SK-N-SH (cell line): ENCODE measurements at regions not wholly inside any gene's neighbourhood (a gene's known extent, or its start where the extent isn't known, plus 50 kb on each side); places are given as distances from the start of the nearest gene placed in this dataset.
A peak's percentile ranks its signal among the peaks of the same experiment; 100 is the strongest.

ENCODE experiments used
- CTCF ChIA-PET: fragments of 300-600, 350-600 bp; formaldehyde crosslinking; extraction: SDS; loops from one replicate; lab custom pipeline; 2021; lab: Yijun Ruan, JAX
- POLR2A ChIA-PET: fragments of 350-600 bp; sonication (Branson Sonifier 250); formaldehyde crosslinking; extraction: SDS; loops from one replicate; lab custom pipeline; 2020; ENCODE audit warnings: antibody characterized with exemption, inconsistent platforms; lab: Yijun Ruan, JAX
- DNase-seq: peaks from one replicate; pipeline ENCODE4 v3.0.0; 2012
- H2AFZ ChIP-seq: fragments of 200-600 bp; sonication (generic); 2 replicates; pipeline ENCODE4 v1.8.1; 2016; ENCODE audit warnings: antibody characterized with exemption, mild to moderate bottlenecking, low read depth
- H3F3A ChIP-seq: fragments of 200-600 bp; sonication (generic); replicated peaks from 2 replicates; pipeline ENCODE3; 2016; ENCODE audit warnings: antibody characterized with exemption, mild to moderate bottlenecking; ENCODE audit not compliant: insufficient read depth
- H3K27ac ChIP-seq, 2 experiments: fragments of 200-500 bp in 1 of 2; fragments of 200-600 bp in 1 of 2; sonication (Bioruptor generic) in 1 of 2; sonication (generic), shearing (Covaris generic) in 1 of 2; 2 replicates each; pipeline versions ENCODE4 v1.5.1 to v1.6.1; 2014 to 2016; ENCODE audit warnings: low read depth in 2 of 2, inconsistent platforms in 1 of 2, low read length in 1 of 2, mild to moderate bottlenecking in 1 of 2, mixed read lengths in 1 of 2
- H3K27me3 ChIP-seq: fragments of 200-600 bp; sonication (generic), shearing (Covaris generic); 2 replicates; pipeline ENCODE4 v1.6.1; 2016; ENCODE audit warnings: mixed run types; ENCODE audit not compliant: insufficient read depth
- H3K36me3 ChIP-seq, 2 experiments: fragments of 200-500 bp in 1 of 2; fragments of 200-600 bp in 1 of 2; sonication (Bioruptor generic) in 1 of 2; sonication (generic) in 1 of 2; replicated peaks in 1 of 2; 2 replicates each; pipeline versions ENCODE3 to v1.5.1; 2014 to 2016; ENCODE audit warnings: low read length in 1 of 2, mild to moderate bottlenecking in 1 of 2; ENCODE audit not compliant: insufficient read depth in 2 of 2, control insufficient read depth in 1 of 2
- H3K4me1 ChIP-seq, 2 experiments: fragments of 200-500 bp in 1 of 2; fragments of 200-600 bp in 1 of 2; sonication (Bioruptor generic) in 1 of 2; sonication (generic), shearing (Covaris generic) in 1 of 2; 2 replicates each; pipeline versions ENCODE4 v1.5.1 to v1.6.1; 2014 to 2016; ENCODE audit warnings: low read depth in 1 of 2, low read length in 1 of 2, mixed run types in 1 of 2; ENCODE audit not compliant: insufficient read depth in 2 of 2, control insufficient read depth in 1 of 2
- H3K4me2 ChIP-seq: fragments of 200-600 bp; sonication (generic), shearing (Covaris generic); 2 replicates; pipeline ENCODE4 v1.6.1; 2017; ENCODE audit warnings: mixed run types
- H3K4me3 ChIP-seq, 2 experiments: fragments of 200-500 bp in 1 of 2; fragments of 200-600 bp in 1 of 2; sonication (Bioruptor generic) in 1 of 2; sonication (generic), shearing (Covaris generic) in 1 of 2; 2 replicates each; pipeline versions ENCODE4 v1.5.1 to v1.8.1; 2014 to 2016; ENCODE audit warnings: low read depth in 2 of 2, inconsistent platforms in 1 of 2, low read length in 1 of 2, mild to moderate bottlenecking in 1 of 2, mixed read lengths in 1 of 2, moderate library complexity in 1 of 2
- H3K79me2 ChIP-seq: fragments of 200-600 bp; sonication (generic); 2 replicates; pipeline ENCODE4 v1.8.1; 2017; ENCODE audit warnings: mild to moderate bottlenecking; ENCODE audit not compliant: insufficient read depth
- H3K9ac ChIP-seq: fragments of 200-600 bp; sonication (generic); 2 replicates; pipeline ENCODE4 v1.6.1; 2017; ENCODE audit warnings: mixed run types
- H3K9me2 ChIP-seq: fragments of 200-600 bp; sonication (generic); 2 replicates; pipeline ENCODE4 v1.6.1; 2017; ENCODE audit warnings: mixed run types
- H3K9me3 ChIP-seq: fragments of 200-600 bp; sonication (generic); 2 replicates; pipeline ENCODE4 v1.6.1; 2017; ENCODE audit warnings: mixed run types, mild to moderate bottlenecking, moderate library complexity
- H4K20me1 ChIP-seq: fragments of 200-600 bp; sonication (generic); 2 replicates; pipeline ENCODE4 v1.6.1; 2017; ENCODE audit warnings: mild to moderate bottlenecking, mixed run types; ENCODE audit not compliant: insufficient read depth
- CHD2 ChIP-seq: fragments of 150-350 bp; IDR thresholded peaks from 2 replicates; pipeline ENCODE4 v1.6.1; 2018; ENCODE audit warnings: low read length; ENCODE audit not compliant: partially characterized antibody
- CTCF ChIP-seq: fragments of 200-600 bp; sonication (generic); IDR thresholded peaks from 2 replicates; pipeline ENCODE4 v1.6.1; 2017; ENCODE audit warnings: antibody characterized with exemption, mild to moderate bottlenecking, moderate library complexity
- ELF1 ChIP-seq: IDR thresholded peaks from 2 replicates; pipeline ENCODE4 v1.4.0; 2012
- EZH2phosphoT487 ChIP-seq: fragments of 200-600 bp; sonication (generic); IDR thresholded peaks from 2 replicates; pipeline ENCODE4 v1.6.1; 2017; ENCODE audit warnings: low read depth, mixed run types, mild to moderate bottlenecking, antibody characterized with exemption, moderate library complexity, borderline replicate concordance
- FOXJ3 ChIP-seq: sonication (generic); formaldehyde crosslinking; IDR thresholded peaks from 2 replicates; pipeline ENCODE4 v1.5.1; 2020; ENCODE audit warnings: mild to moderate bottlenecking, missing genetic modification reagents
- GATA2 ChIP-seq: sonication (generic); formaldehyde crosslinking; IDR thresholded peaks from 2 replicates; pipeline ENCODE4 v1.5.0; 2020; ENCODE audit warnings: mild to moderate bottlenecking, missing genetic modification reagents
- IRF3 ChIP-seq: fragments of 150-350 bp; IDR thresholded peaks from 2 replicates; pipeline ENCODE4 v1.6.1; 2016; ENCODE audit warnings: mild to moderate bottlenecking, low read depth, low read length
- MEF2A ChIP-seq: IDR thresholded peaks from 2 replicates; pipeline ENCODE4 v1.4.0; 2012; ENCODE audit warnings: low read depth, borderline replicate concordance
- NFIC ChIP-seq: IDR thresholded peaks from 2 replicates; pipeline ENCODE4 v1.4.0; 2012; ENCODE audit warnings: borderline replicate concordance
- NRF1 ChIP-seq: IDR thresholded peaks from 2 replicates; pipeline ENCODE4 v1.6.1; 2012; ENCODE audit warnings: low read depth, mild to moderate bottlenecking, low read length
- POLR2AphosphoS5 ChIP-seq: IDR thresholded peaks from 2 replicates; pipeline ENCODE4 v1.6.1; 2012; ENCODE audit warnings: low read depth, low read length
- RAD21 ChIP-seq: IDR thresholded peaks from 2 replicates; pipeline ENCODE4 v1.6.1; 2012; ENCODE audit warnings: mild to moderate bottlenecking, low read length
- REST ChIP-seq: IDR thresholded peaks from 2 replicates; pipeline ENCODE4 v1.6.1; 2012; ENCODE audit warnings: mild to moderate bottlenecking, low read depth, low read length, moderate library complexity
- RFX5 ChIP-seq: IDR thresholded peaks from 2 replicates; pipeline ENCODE4 v1.6.1; 2012; ENCODE audit warnings: mild to moderate bottlenecking, improper control_type of control experiment, low read length
- SIN3A ChIP-seq: IDR thresholded peaks from 2 replicates; pipeline ENCODE4 v1.6.1; 2012; ENCODE audit warnings: low read depth, mild to moderate bottlenecking, low read length, moderate library complexity, borderline replicate concordance
- SMC3 ChIP-seq: IDR thresholded peaks from 2 replicates; pipeline ENCODE4 v1.6.1; 2012; ENCODE audit warnings: low read depth, low read length, improper control_type of control experiment
- TCF12 ChIP-seq: IDR thresholded peaks from 2 replicates; pipeline ENCODE4 v1.4.0; 2012
- TEAD4 ChIP-seq: IDR thresholded peaks from 2 replicates; pipeline ENCODE4 v1.4.0; 2012; ENCODE audit warnings: mild to moderate bottlenecking, borderline replicate concordance; ENCODE audit not compliant: insufficient read depth
- USF2 ChIP-seq: fragments of 150-350 bp; IDR thresholded peaks from 2 replicates; pipeline ENCODE4 v1.6.1; 2017; ENCODE audit warnings: antibody characterized with exemption, low read length, low read depth, borderline replicate concordance
- WGBS: methylation state at CpG from one replicate; pipeline ENCODE4 v1.1.6; 2017; ENCODE audit warnings: low lambda C conversion rate; 5-methylcytosine and 5-hydroxymethylcytosine counted together

GRCh38 chr20:57030611-57031600, 235.5 kb downstream of the BMP7 start:
- Histone ChIP-seq H3K9me3 (no peaks in the 10 kb centered on the region), H3K27ac (no peak overlapping the region), H3K4me1 (peaks cover 0 to 5% of the 10 kb centered on the region in 2 experiments; a peak in 1 of 4 replicates), H3K9me2 (no peaks in the 10 kb centered on the region), H3K9ac (no peak overlapping the region), H3K27me3 (no peaks in the 10 kb centered on the region; the same call in 1 of the 2 replicates), H4K20me1 (no peaks in the 10 kb centered on the region), H3F3A (no peaks in the 10 kb centered on the region), H3K4me2 (no peak overlapping the region), H2AFZ (0 out of 2 replicates have a peak overlapping the region, but pooled peaks have one; percentile 8), H3K4me3 (no peak overlapping the region), H3K36me3 (no peaks in the 10 kb centered on the region), H3K79me2 (no peaks in the 10 kb centered on the region)
- WGBS: 9% methylated on average over 13 of the region's 14 CpGs
- DNase-seq: peak; percentile 29
- ChIA-PET CTCF (no interaction called here), POLR2A (no interaction called here)
- no peak for TF ChIP-seq IRF3
- TF ChIP-seq FOXJ3 (CRISPR knock-in tag): no peak
- peak; percentile 45; the same call in 1 of the 2 replicates for TF ChIP-seq TCF12

- Histone ChIP-seq H3K4me1 (peaks cover 0 to 5% of the 10 kb centered on the region in 2 experiments; a peak in 1 of 4 replicates), H3K4me3 (no peak overlapping the region), H3K9ac (no peak overlapping the region), H3K9me3 (no peaks in the 10 kb centered on the region), H3K27ac (no peak overlapping the region), H3F3A (no peaks in the 10 kb centered on the region), H3K27me3 (no peaks in the 10 kb centered on the region; the same call in 1 of the 2 replicates), H4K20me1 (no peaks in the 10 kb centered on the region), H2AFZ (no peak overlapping the region), H3K4me2 (no peak overlapping the region), H3K9me2 (no peaks in the 10 kb centered on the region), H3K79me2 (no peaks in the 10 kb centered on the region), H3K36me3 (no peaks in the 10 kb centered on the region)
- ChIA-PET POLR2A (no interaction called here), CTCF (interaction anchor here (1.7 kb wide), 1 partner anchor 37 kb away, joined by 6 read pairs; no protein-coding TSS in a partner anchor)
- DNase-seq: no peak
- whole genome bisulfite sequencing: 6% methylated on average over 2 of the region's 2 CpGs
- TF ChIP-seq USF2 (no peak), REST (no peak), RFX5 (no peak), TEAD4 (no peak), NFIC (no peak), NRF1 (no peak), SMC3 (no peak), ELF1 (no peak), CTCF (no peak), EZH2phosphoT487 (no peak), CHD2 (no peak), GATA2 (CRISPR knock-in tag) (no peak), TCF12 (no peak), POLR2AphosphoS5 (no peak), SIN3A (no peak), MEF2A (no peak), RAD21 (no peak)
Observed at GRCh38 chr20:57031867-57032355, 234.5 kb downstream of the BMP7 start.
